IPS-18a (cell line): ENCODE measurements at regions not wholly inside any gene's neighbourhood (a gene's known extent, or its start where the extent isn't known, plus 50 kb on each side); places are given as distances from the start of the nearest gene placed in this dataset.

Experiments
- H3K27ac ChIP-seq: one replicate; pipeline ENCODE4 v1.5.1; 2013; ENCODE audit warnings: low read length
- H3K27me3 ChIP-seq: one replicate; pipeline ENCODE4 v1.6.1; 2013; ENCODE audit warnings: mild to moderate bottlenecking, low read length; ENCODE audit not compliant: control insufficient read depth, insufficient read depth
- H3K36me3 ChIP-seq: one replicate; pipeline ENCODE4 v1.6.1; 2013; ENCODE audit warnings: low read depth, low read length; ENCODE audit not compliant: control insufficient read depth
- H3K4me1 ChIP-seq: one replicate; pipeline ENCODE4 v1.6.1; 2013; ENCODE audit warnings: low read depth, low read length; ENCODE audit not compliant: control insufficient read depth
- H3K4me3 ChIP-seq: one replicate; pipeline ENCODE4 v1.5.1; 2013; ENCODE audit warnings: low read length
- H3K9ac ChIP-seq: one replicate; pipeline ENCODE4 v1.6.1; 2013; ENCODE audit warnings: mild to moderate bottlenecking, low read length, moderate library complexity
- H3K9me3 ChIP-seq: one replicate; pipeline ENCODE4 v1.6.1; 2013; ENCODE audit warnings: low read depth, low read length; ENCODE audit not compliant: control insufficient read depth

- Histone ChIP-seq H3K27ac (no peak overlapping the region), H3K27me3 (no peaks in the 10 kb centered on the region), H3K36me3 (no peaks in the 10 kb centered on the region), H3K4me1 (no peaks in the 10 kb centered on the region), H3K4me3 (no peak overlapping the region), H3K9ac (no peak overlapping the region), H3K9me3 (no peaks in the 10 kb centered on the region)
Measured at GRCh38 chr5:3359642-3360041, 236.0 kb upstream of the IRX1 start.

- Histone ChIP-seq H3K9me3 (no peaks in the 10 kb centered on the region), H3K36me3 (no peaks in the 10 kb centered on the region), H3K4me3 (no peak overlapping the region), H3K4me1 (no peaks in the 10 kb centered on the region), H3K27ac (no peak overlapping the region), H3K27me3 (no peaks in the 10 kb centered on the region), H3K9ac (no peak overlapping the region)
Measured at GRCh38 chr5:3357291-3357690, 238.3 kb upstream of the IRX1 start.

GRCh38 chr5:3356016-3356415 lies 239.6 kb upstream of the IRX1 start:
- Histone ChIP-seq H3K4me1 (no peaks in the 10 kb centered on the region), H3K36me3 (no peaks in the 10 kb centered on the region), H3K4me3 (no peak overlapping the region), H3K9me3 (no peaks in the 10 kb centered on the region), H3K27me3 (no peaks in the 10 kb centered on the region), H3K27ac (no peak overlapping the region), H3K9ac (no peak overlapping the region)

- no peak overlapping the region for H3K4me3 ChIP-seq
- no peaks in the 10 kb centered on the region for H3K9me3 ChIP-seq
- H3K4me1 ChIP-seq: no peaks in the 10 kb centered on the region
- no peak overlapping the region for H3K27ac ChIP-seq
- no peak overlapping the region for H3K9ac ChIP-seq
- H3K36me3 ChIP-seq: no peaks in the 10 kb centered on the region
- H3K27me3 ChIP-seq: no peaks in the 10 kb centered on the region
Measured at GRCh38 chr5:3355126-3355525, 240.5 kb upstream of the IRX1 start.

GRCh38 chr5:3354606-3355005 lies 241.0 kb upstream of the IRX1 start:
- Histone ChIP-seq H3K9ac (no peak overlapping the region), H3K27me3 (no peaks in the 10 kb centered on the region), H3K27ac (no peak overlapping the region), H3K4me1 (no peaks in the 10 kb centered on the region), H3K9me3 (no peaks in the 10 kb centered on the region), H3K4me3 (no peak overlapping the region), H3K36me3 (no peaks in the 10 kb centered on the region)

- Histone ChIP-seq H3K4me3 (no peak overlapping the region), H3K9me3 (no peaks in the 10 kb centered on the region), H3K27me3 (no peaks in the 10 kb centered on the region)
Measured at GRCh38 chr5:3353561-3353960, 242.1 kb upstream of the IRX1 start.

GRCh38 chr5:3352711-3353110 lies 242.9 kb upstream of the IRX1 start:
- no peaks in the 10 kb centered on the region for H3K4me1 ChIP-seq
- H3K9ac ChIP-seq: no peak overlapping the region
- no peaks in the 10 kb centered on the region for H3K27me3 ChIP-seq
- H3K4me3 ChIP-seq: no peak overlapping the region
- H3K27ac ChIP-seq: no peak overlapping the region
- H3K36me3 ChIP-seq: no peaks in the 10 kb centered on the region
- H3K9me3 ChIP-seq: no peaks in the 10 kb centered on the region

More at GRCh38 chr5:3353561-3353960, 242.1 kb upstream of the IRX1 start:
- no peaks in the 10 kb centered on the region for H3K4me1 ChIP-seq
- no peak overlapping the region for H3K9ac ChIP-seq
- H3K36me3 ChIP-seq: no peaks in the 10 kb centered on the region
- no peak overlapping the region for H3K27ac ChIP-seq

- Histone ChIP-seq H3K4me3 (no peak overlapping the region), H3K9me3 (no peaks in the 10 kb centered on the region), H3K36me3 (no peaks in the 10 kb centered on the region)
Measured at GRCh38 chr5:3351581-3352442, 243.8 kb upstream of the IRX1 start.

GRCh38 chr5:3350781-3351180 lies 244.9 kb upstream of the IRX1 start:
- H3K4me1 ChIP-seq: no peaks in the 10 kb centered on the region
- no peak overlapping the region for H3K27ac ChIP-seq
- H3K9ac ChIP-seq: no peak overlapping the region
- no peaks in the 10 kb centered on the region for H3K36me3 ChIP-seq
- no peaks in the 10 kb centered on the region for H3K9me3 ChIP-seq
- H3K4me3 ChIP-seq: no peak overlapping the region
- H3K27me3 ChIP-seq: no peaks in the 10 kb centered on the region

More at GRCh38 chr5:3351581-3352442, 243.8 kb upstream of the IRX1 start:
- Histone ChIP-seq H3K9ac (no peak overlapping the region), H3K27ac (no peak overlapping the region), H3K27me3 (no peaks in the 10 kb centered on the region), H3K4me1 (no peaks in the 10 kb centered on the region)

GRCh38 chr5:3349704-3350565 lies 245.7 kb upstream of the IRX1 start:
- no peak overlapping the region for H3K27ac ChIP-seq
- no peak overlapping the region for H3K4me3 ChIP-seq
- no peaks in the 10 kb centered on the region for H3K9me3 ChIP-seq
- no peaks in the 10 kb centered on the region for H3K27me3 ChIP-seq
- no peaks in the 10 kb centered on the region for H3K36me3 ChIP-seq
- no peak overlapping the region for H3K9ac ChIP-seq
- H3K4me1 ChIP-seq: no peaks in the 10 kb centered on the region

- Histone ChIP-seq H3K27ac (no peak overlapping the region), H3K9ac (no peak overlapping the region), H3K36me3 (no peaks in the 10 kb centered on the region), H3K4me3 (no peak overlapping the region), H3K9me3 (no peaks in the 10 kb centered on the region), H3K27me3 (no peaks in the 10 kb centered on the region), H3K4me1 (no peaks in the 10 kb centered on the region)
Measured at GRCh38 chr5:3348576-3349535, 246.8 kb upstream of the IRX1 start.
